ENCODE measurements at regions not wholly inside any gene's neighbourhood (a gene's known extent, or its start where the extent isn't known, plus 50 kb on each side); places are given as distances from the start of the nearest gene placed in this dataset.

GRCh38 chr6:21423106-21423854, 170.3 kb upstream of the SOX4 start:
- no peak overlapping the region for H3K27ac ChIP-seq (ENCODE audit: low read depth, low read length)
- H3K4me1 ChIP-seq (ENCODE audit: control insufficient read depth, insufficient read depth, low read length), result peaks cover 5% of the 10 kb centered on the region; the same call in 1 of the 2 replicates
- no peaks in the 10 kb centered on the region; the same call in 1 of the 2 replicates for H3K36me3 ChIP-seq (ENCODE audit: control insufficient read depth, insufficient read depth, low read length)
- H3K4me3 ChIP-seq (ENCODE audit: low read depth, low read length), result no peak overlapping the region
- H3K9me3 ChIP-seq (ENCODE audit: control insufficient read depth, insufficient read depth, low read depth, low read length), result peaks cover 24% of the 10 kb centered on the region
- H3K9ac ChIP-seq (ENCODE audit: low read length), result no peak overlapping the region
- no peaks in the 10 kb centered on the region for H3K27me3 ChIP-seq (ENCODE audit: control insufficient read depth, insufficient read depth, low read length)

GRCh38 chr6:21426841-21427490, 166.6 kb upstream of the SOX4 start:
- Histone ChIP-seq H3K27me3 (ENCODE audit: control insufficient read depth, insufficient read depth, low read length) (no peaks in the 10 kb centered on the region), H3K9ac (ENCODE audit: low read length) (no peak overlapping the region), H3K27ac (ENCODE audit: low read depth, low read length) (no peak overlapping the region), H3K4me3 (ENCODE audit: low read depth, low read length) (no peak overlapping the region), H3K9me3 (ENCODE audit: control insufficient read depth, insufficient read depth, low read depth, low read length) (peaks cover 24% of the 10 kb centered on the region), H3K36me3 (ENCODE audit: control insufficient read depth, insufficient read depth, low read length) (no peaks in the 10 kb centered on the region; the same call in 1 of the 2 replicates), H3K4me1 (ENCODE audit: control insufficient read depth, insufficient read depth, low read length) (peaks cover 5% of the 10 kb centered on the region; the same call in 1 of the 2 replicates)

DNA sequence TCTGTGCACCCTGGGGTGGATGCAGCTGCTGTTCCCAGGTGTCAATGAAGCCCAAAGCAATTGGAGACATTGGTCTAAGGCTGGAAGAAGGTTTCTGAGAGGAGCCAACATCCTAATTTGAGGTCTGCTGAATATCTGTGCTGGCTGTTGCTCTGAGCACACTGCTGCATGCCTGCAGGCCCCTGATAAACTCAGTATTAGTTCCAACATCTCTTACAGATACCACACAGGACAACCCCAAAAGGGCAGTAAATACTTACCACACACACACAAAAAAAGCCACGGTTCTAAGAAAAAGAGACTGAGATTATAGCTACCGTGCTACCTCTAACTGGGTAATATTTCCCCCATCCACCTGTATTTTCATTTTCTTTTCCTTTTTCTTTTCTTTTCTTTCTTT, 164.3 kb upstream of the SOX4 start:
- H3K27ac ChIP-seq (ENCODE audit: low read depth, low read length), result no peak overlapping the region
- H3K36me3 ChIP-seq (ENCODE audit: control insufficient read depth, insufficient read depth, low read length), result no peaks in the 10 kb centered on the region; the same call in 1 of the 2 replicates
- H3K9me3 ChIP-seq (ENCODE audit: control insufficient read depth, insufficient read depth, low read depth, low read length), result peaks cover 20% of the 10 kb centered on the region
- no peak overlapping the region for H3K4me3 ChIP-seq (ENCODE audit: low read depth, low read length)
- peaks cover 5% of the 10 kb centered on the region; the same call in 1 of the 2 replicates for H3K4me1 ChIP-seq (ENCODE audit: control insufficient read depth, insufficient read depth, low read length)
- H3K9ac ChIP-seq (ENCODE audit: low read length), result no peak overlapping the region
- H3K27me3 ChIP-seq (ENCODE audit: control insufficient read depth, insufficient read depth, low read length), result no peaks in the 10 kb centered on the region

- no peak overlapping the region for H3K4me3 ChIP-seq (ENCODE audit: low read depth, low read length)
- no peaks in the 10 kb centered on the region for H3K27me3 ChIP-seq (ENCODE audit: control insufficient read depth, insufficient read depth, low read length)
- H3K4me1 ChIP-seq (ENCODE audit: control insufficient read depth, insufficient read depth, low read length), result no peaks in the 10 kb centered on the region
- H3K36me3 ChIP-seq (ENCODE audit: control insufficient read depth, insufficient read depth, low read length), result no peaks in the 10 kb centered on the region
- H3K27ac ChIP-seq (ENCODE audit: low read depth, low read length), result no peak overlapping the region
- H3K9me3 ChIP-seq (ENCODE audit: control insufficient read depth, insufficient read depth, low read depth, low read length), result peaks cover 5% of the 10 kb centered on the region
- H3K9ac ChIP-seq (ENCODE audit: low read length), result no peak overlapping the region
Measured at GRCh38 chr6:21431526-21431925, 162.0 kb upstream of the SOX4 start.

DNA sequence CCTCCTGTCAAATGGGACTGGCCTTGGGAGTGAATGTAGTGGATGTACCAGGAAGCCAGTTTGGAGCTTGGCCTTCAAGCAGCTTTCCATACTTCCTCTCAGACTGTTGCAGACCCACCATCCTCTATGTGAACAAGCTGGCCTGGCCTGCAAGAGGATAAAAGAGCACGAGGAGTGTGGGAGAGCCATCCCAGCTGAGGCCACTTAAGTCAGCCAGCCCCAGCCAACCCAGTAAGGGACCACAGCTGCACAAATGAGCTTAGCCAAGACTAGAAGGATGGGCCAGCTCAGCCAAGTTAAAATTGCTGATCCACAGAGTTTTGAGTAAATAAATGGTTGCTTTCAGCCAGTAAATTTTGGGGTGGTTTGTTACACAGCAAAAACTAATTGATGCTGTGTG, 156.9 kb upstream of the SOX4 start:
- H3K4me1 ChIP-seq (ENCODE audit: control insufficient read depth, insufficient read depth, low read length), result peaks cover 13% of the 10 kb centered on the region
- no peaks in the 10 kb centered on the region for H3K9me3 ChIP-seq (ENCODE audit: control insufficient read depth, insufficient read depth, low read depth, low read length)
- no peaks in the 10 kb centered on the region for H3K27me3 ChIP-seq (ENCODE audit: control insufficient read depth, insufficient read depth, low read length)
- no peak overlapping the region for H3K4me3 ChIP-seq (ENCODE audit: low read depth, low read length)
- H3K27ac ChIP-seq (ENCODE audit: low read depth, low read length), result no peak overlapping the region
- no peak overlapping the region for H3K9ac ChIP-seq (ENCODE audit: low read length)
- no peaks in the 10 kb centered on the region for H3K36me3 ChIP-seq (ENCODE audit: control insufficient read depth, insufficient read depth, low read length)

DNA sequence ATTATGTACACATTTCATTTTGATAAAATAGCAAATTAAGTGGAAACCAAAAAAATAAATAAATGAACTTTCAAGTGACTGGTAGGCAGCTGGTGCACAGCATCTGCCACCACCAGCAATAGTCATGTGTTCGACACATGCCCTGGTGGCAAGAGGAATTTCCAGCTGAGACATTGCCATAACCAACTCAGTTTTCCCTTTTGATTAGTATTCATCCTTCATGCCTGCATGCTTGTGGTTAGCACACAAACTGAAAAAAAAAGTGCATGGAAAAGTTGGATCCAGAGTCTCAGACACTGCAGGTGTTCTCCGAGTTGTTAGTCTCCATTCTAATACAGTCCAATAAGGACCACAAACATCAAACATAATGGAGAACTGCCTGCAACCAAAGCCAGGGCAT, 156.0 kb upstream of the SOX4 start:
- H3K27me3 ChIP-seq (ENCODE audit: control insufficient read depth, insufficient read depth, low read length), result no peaks in the 10 kb centered on the region
- H3K9me3 ChIP-seq (ENCODE audit: control insufficient read depth, insufficient read depth, low read depth, low read length), result no peaks in the 10 kb centered on the region
- peaks cover 13% of the 10 kb centered on the region for H3K4me1 ChIP-seq (ENCODE audit: control insufficient read depth, insufficient read depth, low read length)
- H3K9ac ChIP-seq (ENCODE audit: low read length), result no peak overlapping the region
- H3K36me3 ChIP-seq (ENCODE audit: control insufficient read depth, insufficient read depth, low read length), result no peaks in the 10 kb centered on the region
- no peak overlapping the region for H3K4me3 ChIP-seq (ENCODE audit: low read depth, low read length)
- H3K27ac ChIP-seq (ENCODE audit: low read depth, low read length), result no peak overlapping the region

DNA sequence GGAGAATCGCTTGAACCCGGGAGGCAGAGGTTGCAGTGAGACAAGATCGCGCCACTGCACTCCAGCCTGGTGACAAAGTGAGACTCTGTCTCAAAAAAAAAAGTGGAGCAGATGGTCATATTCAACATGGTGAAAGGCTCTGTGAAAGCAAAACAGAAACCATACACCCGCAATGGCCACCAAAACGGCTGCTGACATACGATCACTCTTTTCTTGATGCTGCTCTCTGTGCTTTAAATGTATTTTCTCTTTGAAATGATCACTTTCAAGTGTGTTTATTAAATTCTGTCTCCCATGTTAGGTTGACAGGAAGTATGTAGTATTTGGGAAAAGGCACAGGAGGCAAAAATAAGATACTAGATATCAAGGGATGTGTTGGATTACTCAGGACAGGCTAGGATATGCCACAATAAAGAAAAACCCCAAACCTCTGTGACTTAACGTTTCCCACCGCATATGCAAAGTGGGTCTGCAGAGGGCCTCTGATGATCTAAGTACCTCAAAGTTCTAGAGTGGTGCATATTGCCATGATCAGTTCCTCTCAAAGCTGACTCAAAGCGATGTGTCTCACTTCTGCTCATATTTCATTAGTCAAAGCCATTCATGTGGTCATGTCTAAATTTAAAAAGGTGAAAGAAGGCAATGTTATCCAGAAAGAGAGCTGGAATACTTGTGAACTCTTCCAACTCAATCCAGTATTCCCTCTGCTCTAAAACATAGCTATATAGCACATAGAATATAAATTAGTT, 155.1 kb upstream of the SOX4 start:
- Histone ChIP-seq H3K9me3 (ENCODE audit: control insufficient read depth, insufficient read depth, low read depth, low read length) (no peaks in the 10 kb centered on the region), H3K36me3 (ENCODE audit: control insufficient read depth, insufficient read depth, low read length) (no peaks in the 10 kb centered on the region), H3K27me3 (ENCODE audit: control insufficient read depth, insufficient read depth, low read length) (no peaks in the 10 kb centered on the region), H3K4me3 (ENCODE audit: low read depth, low read length) (no peak overlapping the region), H3K9ac (ENCODE audit: low read length) (no peak overlapping the region), H3K4me1 (ENCODE audit: control insufficient read depth, insufficient read depth, low read length) (peaks cover 13% of the 10 kb centered on the region), H3K27ac (ENCODE audit: low read depth, low read length) (no peak overlapping the region)

DNA sequence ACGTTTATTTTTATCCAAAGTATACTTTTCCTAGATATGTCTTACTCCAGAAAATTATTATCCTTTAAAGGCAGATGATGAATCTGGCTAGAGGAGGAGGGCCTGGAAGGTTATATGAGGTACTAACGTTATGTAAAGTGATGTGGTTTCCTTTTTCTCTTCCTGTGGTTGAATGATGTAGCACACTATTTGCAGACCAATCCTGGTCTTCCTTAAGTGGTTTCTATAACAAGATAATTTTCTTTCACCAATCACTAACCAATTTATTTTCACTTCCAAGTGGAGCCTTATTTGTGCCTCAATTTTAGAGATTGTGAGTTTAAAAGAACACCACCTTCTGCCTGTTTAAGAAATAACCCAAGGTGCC, 154.6 kb upstream of the SOX4 start:
- Histone ChIP-seq H3K36me3 (ENCODE audit: control insufficient read depth, insufficient read depth, low read length) (no peaks in the 10 kb centered on the region), H3K27me3 (ENCODE audit: control insufficient read depth, insufficient read depth, low read length) (no peaks in the 10 kb centered on the region), H3K9ac (ENCODE audit: low read length) (no peak overlapping the region), H3K4me3 (ENCODE audit: low read depth, low read length) (no peak overlapping the region), H3K9me3 (ENCODE audit: control insufficient read depth, insufficient read depth, low read depth, low read length) (no peaks in the 10 kb centered on the region), H3K4me1 (ENCODE audit: control insufficient read depth, insufficient read depth, low read length) (peaks cover 13% of the 10 kb centered on the region), H3K27ac (ENCODE audit: low read depth, low read length) (no peak overlapping the region)

DNA sequence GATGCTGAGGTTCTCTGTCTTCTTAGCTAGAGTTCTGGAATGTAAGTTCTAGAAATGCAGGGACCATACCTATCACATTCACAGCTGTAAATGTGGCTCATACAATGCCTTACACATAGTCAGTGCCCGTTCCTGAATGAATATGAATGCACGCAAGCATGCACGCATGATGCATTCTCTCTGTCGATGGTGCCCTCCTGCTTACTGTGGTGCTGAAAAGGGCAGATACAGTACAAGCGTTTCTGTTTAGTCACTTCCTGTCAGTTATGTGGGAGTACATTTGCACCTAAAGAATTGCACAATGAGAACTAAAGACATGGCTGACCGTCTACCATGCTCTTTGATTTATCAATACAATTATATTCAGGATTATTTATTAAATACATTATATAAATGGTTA, 152.2 kb upstream of the SOX4 start:
- H3K9me3 ChIP-seq (ENCODE audit: control insufficient read depth, insufficient read depth, low read depth, low read length), result no peaks in the 10 kb centered on the region
- no peak overlapping the region for H3K27ac ChIP-seq (ENCODE audit: low read depth, low read length)
- no peak overlapping the region for H3K4me3 ChIP-seq (ENCODE audit: low read depth, low read length)
- H3K27me3 ChIP-seq (ENCODE audit: control insufficient read depth, insufficient read depth, low read length), result no peaks in the 10 kb centered on the region
- peaks cover 13% of the 10 kb centered on the region for H3K4me1 ChIP-seq (ENCODE audit: control insufficient read depth, insufficient read depth, low read length)
- H3K9ac ChIP-seq (ENCODE audit: low read length), result no peak overlapping the region
- no peaks in the 10 kb centered on the region for H3K36me3 ChIP-seq (ENCODE audit: control insufficient read depth, insufficient read depth, low read length)

DNA sequence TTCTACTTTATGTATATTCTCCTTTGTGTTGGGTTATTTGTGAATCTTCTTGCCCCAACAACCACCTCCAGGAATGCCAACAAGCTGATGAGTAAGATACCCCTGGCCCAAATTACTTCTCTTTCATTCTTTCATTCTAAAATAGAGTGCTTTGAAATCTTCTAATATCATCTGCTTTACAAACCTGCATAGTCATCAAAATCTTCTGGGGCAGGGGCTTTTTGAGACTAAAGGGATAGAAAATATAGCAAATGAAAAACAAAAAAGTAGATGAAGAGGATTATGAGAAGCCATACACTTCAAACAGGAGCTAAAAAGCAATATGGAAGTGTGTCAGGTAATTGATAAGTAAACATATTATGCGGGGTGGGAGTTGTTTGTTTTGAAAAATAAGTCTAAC, 150.7 kb upstream of the SOX4 start:
- H3K27me3 ChIP-seq (ENCODE audit: control insufficient read depth, insufficient read depth, low read length), result no peaks in the 10 kb centered on the region
- no peaks in the 10 kb centered on the region for H3K36me3 ChIP-seq (ENCODE audit: control insufficient read depth, insufficient read depth, low read length)
- H3K4me1 ChIP-seq (ENCODE audit: control insufficient read depth, insufficient read depth, low read length), result peaks cover 13% of the 10 kb centered on the region
- no peak overlapping the region for H3K4me3 ChIP-seq (ENCODE audit: low read depth, low read length)
- H3K9me3 ChIP-seq (ENCODE audit: control insufficient read depth, insufficient read depth, low read depth, low read length), result no peaks in the 10 kb centered on the region
- no peak overlapping the region for H3K9ac ChIP-seq (ENCODE audit: low read length)
- H3K27ac ChIP-seq (ENCODE audit: low read depth, low read length), result no peak overlapping the region

- H3K4me1 ChIP-seq (ENCODE audit: control insufficient read depth, insufficient read depth, low read length), result no peaks in the 10 kb centered on the region; the same call in 1 of the 2 replicates
- H3K9me3 ChIP-seq (ENCODE audit: control insufficient read depth, insufficient read depth, low read depth, low read length), result no peaks in the 10 kb centered on the region
- H3K36me3 ChIP-seq (ENCODE audit: control insufficient read depth, insufficient read depth, low read length), result no peaks in the 10 kb centered on the region
- no peak overlapping the region for H3K27ac ChIP-seq (ENCODE audit: low read depth, low read length)
- no peaks in the 10 kb centered on the region for H3K27me3 ChIP-seq (ENCODE audit: control insufficient read depth, insufficient read depth, low read length)
- no peak overlapping the region for H3K9ac ChIP-seq (ENCODE audit: low read length)
- H3K4me3 ChIP-seq (ENCODE audit: low read depth, low read length), result no peak overlapping the region
Measured at GRCh38 chr6:21444711-21445260, 148.8 kb upstream of the SOX4 start.

Measured in HUES6 (cell line).